ENCODE measurements at regions not wholly inside any gene's neighbourhood (a gene's known extent, or its start where the extent isn't known, plus 50 kb on each side); places are given as distances from the start of the nearest gene placed in this dataset.

- DNase-seq (ENCODE audit: low spot score) = no peak
Observed at GRCh38 chr17:72302735-72303134, 181.9 kb downstream of the SOX9 start.

GRCh38 chr17:72303787-72304733, 183.2 kb downstream of the SOX9 start:
- DNase-seq (ENCODE audit: low spot score) = no peak

- DNase-seq (ENCODE audit: low spot score) = no peak
Observed at GRCh38 chr17:72304859-72305258, 184.0 kb downstream of the SOX9 start.

GRCh38 chr17:72305472-72305871, 184.7 kb downstream of the SOX9 start:
- DNase-seq (ENCODE audit: low spot score) = no peak

- no peak for DNase-seq (ENCODE audit: low spot score)
Observed at GRCh38 chr17:72306037-72306436, 185.2 kb downstream of the SOX9 start.

GRCh38 chr17:72307836-72308235, 187.0 kb downstream of the SOX9 start:
- no peak for DNase-seq (ENCODE audit: low spot score)

- DNase-seq (ENCODE audit: low spot score) = no peak
Observed at GRCh38 chr17:72308744-72309385, 188.0 kb downstream of the SOX9 start.

- DNase-seq (ENCODE audit: low spot score) = no peak
Observed at GRCh38 chr17:72311004-72311403, 190.2 kb downstream of the SOX9 start.

- DNase-seq (ENCODE audit: low spot score) = no peak
Observed at GRCh38 chr17:72315122-72315913, 194.5 kb downstream of the SOX9 start.

- DNase-seq (ENCODE audit: low spot score) = no peak
Observed at GRCh38 chr17:72318131-72318530, 197.3 kb downstream of the SOX9 start.

GRCh38 chr17:72321896-72322295, 201.1 kb downstream of the SOX9 start:
- DNase-seq (ENCODE audit: low spot score) = no peak

- DNase-seq (ENCODE audit: low spot score) = no peak
Observed at GRCh38 chr17:72332367-72332766, 211.5 kb downstream of the SOX9 start.

- no peak for DNase-seq (ENCODE audit: low spot score)
Observed at GRCh38 chr17:72333570-72333969, 212.8 kb downstream of the SOX9 start.

GRCh38 chr17:72334205-72334604, 213.4 kb downstream of the SOX9 start:
- no peak for DNase-seq (ENCODE audit: low spot score)

GRCh38 chr17:72336026-72336803, 215.4 kb downstream of the SOX9 start:
- no peak for DNase-seq (ENCODE audit: low spot score)

GRCh38 chr17:72336804-72337070, 215.9 kb downstream of the SOX9 start:
- no peak for DNase-seq (ENCODE audit: low spot score)

GRCh38 chr17:72338304-72338703, 217.5 kb downstream of the SOX9 start:
- DNase-seq (ENCODE audit: low spot score) = no peak

GRCh38 chr17:72338847-72339790, 218.3 kb downstream of the SOX9 start:
- no peak for DNase-seq (ENCODE audit: low spot score)

- no peak for DNase-seq (ENCODE audit: low spot score)
Observed at GRCh38 chr17:72340836-72341235, 220.0 kb downstream of the SOX9 start.

- no peak for DNase-seq (ENCODE audit: low spot score)
Observed at GRCh38 chr17:72342061-72342460, 221.2 kb downstream of the SOX9 start.

Data from CD4-positive, alpha-beta T cell treated with Interleukin-6 at 100 ng/mL for 8 hours (primary cell).